Loucy (cell line): ENCODE measurements at regions not wholly inside any gene's neighbourhood (a gene's known extent, or its start where the extent isn't known, plus 50 kb on each side); places are given as distances from the start of the nearest gene placed in this dataset.
A peak's percentile ranks its signal among the peaks of the same experiment; 100 is the strongest.

Experiments used
- H2AFZ ChIP-seq: fragments of 200-600 bp; sonication (generic); 2 replicates; pipeline ENCODE4 v1.6.0; 2016; ENCODE audit warnings: antibody characterized with exemption, mild to moderate bottlenecking, low read length, moderate library complexity
- H3F3A ChIP-seq: fragments of 200-600 bp; 2 replicates; pipeline ENCODE4 v1.6.0; 2016; ENCODE audit warnings: antibody characterized with exemption, low read depth, mild to moderate bottlenecking
- H3K27me3 ChIP-seq: fragments of 200-600 bp; sonication (generic); 2 replicates; pipeline ENCODE4 v1.6.1; 2014; ENCODE audit warnings: low read length, mild to moderate bottlenecking; ENCODE audit not compliant: insufficient read depth, poor library complexity, severe bottlenecking
- H3K36me3 ChIP-seq: fragments of 200-600 bp; sonication (generic); 2 replicates; pipeline ENCODE4 v1.6.1; 2016; ENCODE audit warnings: low read length; ENCODE audit not compliant: insufficient read depth
- H3K4me1 ChIP-seq: fragments of 200-600 bp; sonication (generic); 2 replicates; pipeline ENCODE4 v1.5.1; 2014; ENCODE audit warnings: low read length, mild to moderate bottlenecking; ENCODE audit not compliant: insufficient read depth, poor library complexity, severe bottlenecking
- H3K4me2 ChIP-seq: fragments of 200-600 bp; sonication (generic); 2 replicates; pipeline ENCODE4 v1.6.0; 2014; ENCODE audit warnings: antibody characterized with exemption, low read length, low read depth, mild to moderate bottlenecking; ENCODE audit not compliant: poor library complexity, severe bottlenecking
- H3K4me3 ChIP-seq: fragments of 200-600 bp; sonication (generic); 2 replicates; pipeline ENCODE4 v1.5.1; 2014; ENCODE audit warnings: low read length, mild to moderate bottlenecking, mixed read lengths; ENCODE audit not compliant: poor library complexity, severe bottlenecking
- H3K79me2 ChIP-seq: fragments of 200-600 bp; sonication (generic); 2 replicates; pipeline ENCODE4 v1.6.1; 2014; ENCODE audit warnings: low read length; ENCODE audit not compliant: insufficient read depth
- H3K9ac ChIP-seq: fragments of 200-600 bp; sonication (generic); 2 replicates; pipeline ENCODE4 v1.6.0; 2014; ENCODE audit warnings: mild to moderate bottlenecking, low read depth, low read length, moderate library complexity; ENCODE audit not compliant: poor library complexity, severe bottlenecking
- H3K9me2 ChIP-seq: fragments of 200-600 bp; sonication (generic); replicated peaks from 2 replicates; pipeline ENCODE4 v1.6.1; 2016; ENCODE audit warnings: low read depth, low read length, mixed read lengths
- H3K9me3 ChIP-seq: fragments of 200-600 bp; sonication (generic); 2 replicates; pipeline ENCODE4 v1.6.1; 2014; ENCODE audit warnings: mild to moderate bottlenecking, antibody characterized with exemption, low read length, low read depth; ENCODE audit not compliant: insufficient read depth
- H4K20me1 ChIP-seq: fragments of 200-600 bp; sonication (generic); 2 replicates; pipeline ENCODE4 v1.6.0; 2014; ENCODE audit warnings: antibody characterized with exemption, low read length, mild to moderate bottlenecking; ENCODE audit not compliant: insufficient read depth, poor library complexity, severe bottlenecking
- CTCF ChIP-seq: fragments of 200-600 bp; sonication (generic); conservative IDR thresholded peaks from 2 replicates; pipeline ENCODE4 v1.5.1; 2014; ENCODE audit warnings: mild to moderate bottlenecking, antibody characterized with exemption, low read length
- EZH2phosphoT487 ChIP-seq: fragments of 200-600 bp; IDR thresholded peaks from 2 replicates; pipeline ENCODE4 v1.6.1; 2018; ENCODE audit warnings: antibody characterized with exemption, mild to moderate bottlenecking, moderate library complexity, borderline replicate concordance

- no peak overlapping the region for H3K9ac ChIP-seq
- no peaks in the 10 kb centered on the region for H3K36me3 ChIP-seq
- no peaks in the 10 kb centered on the region for H3F3A ChIP-seq
- no peaks in the 10 kb centered on the region for H4K20me1 ChIP-seq
- H3K79me2 ChIP-seq = no peaks in the 10 kb centered on the region
- no peak overlapping the region for H2AFZ ChIP-seq
- no peaks in the 10 kb centered on the region for H3K4me1 ChIP-seq
- no peak for TF ChIP-seq CTCF
- TF ChIP-seq EZH2phosphoT487 = no peak
- no peaks in the 10 kb centered on the region for H3K27me3 ChIP-seq
- H3K9me3 ChIP-seq = no peaks in the 10 kb centered on the region
- H3K9me2 ChIP-seq = no peaks in the 10 kb centered on the region
- H3K4me3 ChIP-seq = no peak overlapping the region
- H3K4me2 ChIP-seq = no peak overlapping the region
Observed at GRCh38 chr16:27638833-27639560, 89.1 kb downstream of the KATNIP start.

GRCh38 chr16:27639561-27640276, 89.8 kb downstream of the KATNIP start:
- Histone ChIP-seq H3K4me3 (no peak overlapping the region), H3K4me2 (no peak overlapping the region), H3K9ac (no peak overlapping the region), H3K79me2 (no peaks in the 10 kb centered on the region), H3K4me1 (no peaks in the 10 kb centered on the region), H3K9me2 (no peaks in the 10 kb centered on the region), H3K27me3 (no peaks in the 10 kb centered on the region), H4K20me1 (no peaks in the 10 kb centered on the region), H3K9me3 (no peaks in the 10 kb centered on the region), H3K36me3 (no peaks in the 10 kb centered on the region), H3F3A (no peaks in the 10 kb centered on the region), H2AFZ (no peak overlapping the region)
- no peak for TF ChIP-seq EZH2phosphoT487
- TF ChIP-seq CTCF = peak; percentile 85

- H3K36me3 ChIP-seq = no peaks in the 10 kb centered on the region
- no peaks in the 10 kb centered on the region for H3F3A ChIP-seq
- no peak overlapping the region for H3K4me3 ChIP-seq
- H3K79me2 ChIP-seq = no peaks in the 10 kb centered on the region
- no peaks in the 10 kb centered on the region for H3K27me3 ChIP-seq
- H3K9ac ChIP-seq = no peak overlapping the region
- H3K9me3 ChIP-seq = no peaks in the 10 kb centered on the region
- no peak overlapping the region for H2AFZ ChIP-seq
- no peaks in the 10 kb centered on the region for H3K9me2 ChIP-seq
- no peak overlapping the region for H3K4me2 ChIP-seq
- no peaks in the 10 kb centered on the region for H4K20me1 ChIP-seq
- TF ChIP-seq EZH2phosphoT487 (no peak), CTCF (no peak)
- H3K4me1 ChIP-seq = no peaks in the 10 kb centered on the region
Observed at GRCh38 chr16:27640277-27640600, 90.3 kb downstream of the KATNIP start.
